Peyer's patch (tissue), 4 donors: ENCODE measurements at regions not wholly inside any gene's neighbourhood (a gene's known extent, or its start where the extent isn't known, plus 50 kb on each side); places are given as distances from the start of the nearest gene placed in this dataset.

Experiments
- DNase-seq, 3 donors: peaks; one replicate each; pipeline ENCODE4 v3.0.0-alpha.2; 2017 to 2019
- H3K27ac ChIP-seq, 4 donors: fragments of 200-600 bp; sonication (generic); one replicate each; pipeline ENCODE4 v1.5.1; 2016 to 2019
- H3K27me3 ChIP-seq, 2 donors: fragments of 200-600 bp; sonication (generic); one replicate each; pipeline ENCODE4 v1.5.1; 2019
- H3K36me3 ChIP-seq, 3 donors: fragments of 200-600 bp; sonication (generic); one replicate each; pipeline ENCODE4 v1.5.1; 2016 to 2019
- H3K4me1 ChIP-seq, 4 donors: fragments of 200-600 bp; sonication (generic); one replicate each; pipeline ENCODE4 v1.5.1; 2016 to 2019
- H3K4me3 ChIP-seq, 4 donors: fragments of 200-600 bp; sonication (generic); 1 replicate in 3 of 4; 2 replicates in 1 of 4; pipeline ENCODE4 v1.5.1; 2016 to 2019; ENCODE audit warnings: mild to moderate bottlenecking in 1 of 4
- H3K9me3 ChIP-seq, 4 donors: fragments of 200-600 bp; sonication (generic); one replicate each; pipeline ENCODE4 v1.5.1; 2016 to 2019; ENCODE audit warnings: mild to moderate bottlenecking in 1 of 4
- POLR2A ChIP-seq, 2 donors: fragments of 450-650 bp; IDR thresholded peaks; one replicate each; pipeline ENCODE4 v1.5.1; 2017; ENCODE audit warnings: antibody characterized with exemption in 2 of 2, mild to moderate bottlenecking in 2 of 2, moderate library complexity in 2 of 2
- TF ChIP-seq, protein P1 (sequence below), 6 experiments: fragments of 450-650 bp in 4 of 6; fragments of 200-600 bp in 2 of 6; sonication (generic) in 1 of 6; IDR thresholded peaks; one replicate each; pipeline ENCODE4 v1.5.1; 2017 to 2019; ENCODE audit warnings: antibody characterized with exemption in 6 of 6, mild to moderate bottlenecking in 3 of 6, moderate library complexity in 1 of 6

DNA sequence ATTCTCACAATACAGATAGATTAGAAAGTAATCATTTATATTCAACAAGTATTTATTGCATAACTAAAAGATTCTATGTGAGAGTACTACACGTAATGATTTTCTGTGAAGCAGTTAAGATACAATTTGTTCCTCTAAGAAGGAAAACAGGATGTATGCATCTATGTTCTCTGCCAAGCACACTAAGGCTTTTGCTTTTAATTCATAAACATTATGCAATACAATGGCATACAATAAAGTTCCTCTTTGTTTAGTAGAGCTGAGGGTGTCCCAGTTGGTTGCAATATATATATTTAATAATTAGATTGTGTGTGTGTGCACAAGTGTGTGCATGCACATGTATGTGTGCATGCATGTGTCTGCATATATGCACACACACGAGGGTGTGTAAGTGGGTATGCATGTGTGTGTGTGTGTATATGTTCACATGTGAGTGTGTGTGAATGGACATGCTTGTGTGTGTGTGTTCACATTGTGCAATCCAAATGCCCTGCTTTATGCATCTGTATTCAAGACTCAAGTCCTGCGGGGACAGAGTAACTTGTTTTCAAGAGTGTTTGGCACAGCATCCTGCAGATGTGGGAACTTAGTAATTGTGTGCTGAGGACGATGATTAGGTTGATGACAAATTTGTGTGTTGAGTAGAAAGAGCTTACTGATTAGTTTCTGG, 481.5 kb upstream of the KLF6 start:
- Histone ChIP-seq H3K9me3 (no peaks in the 10 kb centered on the region), H3K4me1 (peaks cover 0 to 19% (median 0%) of the 10 kb centered on the region in 4 donors), H3K4me3 (no peak overlapping the region), H3K27ac (no peak overlapping the region), H3K27me3 (no peaks in the 10 kb centered on the region), H3K36me3 (no peaks in the 10 kb centered on the region)
- no peak for DNase-seq
- TF ChIP-seq, protein P1, sequence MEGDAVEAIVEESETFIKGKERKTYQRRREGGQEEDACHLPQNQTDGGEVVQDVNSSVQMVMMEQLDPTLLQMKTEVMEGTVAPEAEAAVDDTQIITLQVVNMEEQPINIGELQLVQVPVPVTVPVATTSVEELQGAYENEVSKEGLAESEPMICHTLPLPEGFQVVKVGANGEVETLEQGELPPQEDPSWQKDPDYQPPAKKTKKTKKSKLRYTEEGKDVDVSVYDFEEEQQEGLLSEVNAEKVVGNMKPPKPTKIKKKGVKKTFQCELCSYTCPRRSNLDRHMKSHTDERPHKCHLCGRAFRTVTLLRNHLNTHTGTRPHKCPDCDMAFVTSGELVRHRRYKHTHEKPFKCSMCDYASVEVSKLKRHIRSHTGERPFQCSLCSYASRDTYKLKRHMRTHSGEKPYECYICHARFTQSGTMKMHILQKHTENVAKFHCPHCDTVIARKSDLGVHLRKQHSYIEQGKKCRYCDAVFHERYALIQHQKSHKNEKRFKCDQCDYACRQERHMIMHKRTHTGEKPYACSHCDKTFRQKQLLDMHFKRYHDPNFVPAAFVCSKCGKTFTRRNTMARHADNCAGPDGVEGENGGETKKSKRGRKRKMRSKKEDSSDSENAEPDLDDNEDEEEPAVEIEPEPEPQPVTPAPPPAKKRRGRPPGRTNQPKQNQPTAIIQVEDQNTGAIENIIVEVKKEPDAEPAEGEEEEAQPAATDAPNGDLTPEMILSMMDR (IDR thresholded peaks at IDR 0.05) = no peak
- no peak for TF ChIP-seq POLR2A (IDR thresholded peaks at IDR 0.05)

DNA sequence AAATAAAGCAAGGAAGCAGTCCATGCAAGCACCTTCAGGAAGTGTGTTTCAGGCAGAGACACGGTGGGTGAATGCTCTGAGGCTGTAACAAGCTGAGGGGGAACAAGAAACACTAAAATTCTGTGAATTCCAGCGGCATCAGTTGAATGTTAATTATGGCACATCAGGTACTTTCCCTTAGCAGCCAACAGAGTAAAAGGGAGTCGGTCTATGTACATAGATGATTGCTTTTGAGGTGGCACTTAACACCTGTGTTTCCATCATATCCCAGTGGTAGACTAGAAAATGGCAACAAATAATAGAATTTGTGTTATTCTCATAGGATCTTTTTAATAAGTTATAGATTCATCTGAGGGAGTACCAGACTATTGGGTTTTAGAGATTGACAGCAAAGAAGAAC, 481.0 kb upstream of the KLF6 start:
- H3K4me3 ChIP-seq = no peak overlapping the region
- H3K4me1 ChIP-seq = peaks cover 0 to 19% (median 0%) of the 10 kb centered on the region in 4 donors
- H3K27ac ChIP-seq = no peak overlapping the region
- TF ChIP-seq, protein P1 (IDR thresholded peaks at IDR 0.05) = no peak
- TF ChIP-seq POLR2A (IDR thresholded peaks at IDR 0.05) = no peak
- H3K9me3 ChIP-seq = no peaks in the 10 kb centered on the region
- DNase-seq = no peak
- no peaks in the 10 kb centered on the region for H3K27me3 ChIP-seq
- no peaks in the 10 kb centered on the region for H3K36me3 ChIP-seq

DNA sequence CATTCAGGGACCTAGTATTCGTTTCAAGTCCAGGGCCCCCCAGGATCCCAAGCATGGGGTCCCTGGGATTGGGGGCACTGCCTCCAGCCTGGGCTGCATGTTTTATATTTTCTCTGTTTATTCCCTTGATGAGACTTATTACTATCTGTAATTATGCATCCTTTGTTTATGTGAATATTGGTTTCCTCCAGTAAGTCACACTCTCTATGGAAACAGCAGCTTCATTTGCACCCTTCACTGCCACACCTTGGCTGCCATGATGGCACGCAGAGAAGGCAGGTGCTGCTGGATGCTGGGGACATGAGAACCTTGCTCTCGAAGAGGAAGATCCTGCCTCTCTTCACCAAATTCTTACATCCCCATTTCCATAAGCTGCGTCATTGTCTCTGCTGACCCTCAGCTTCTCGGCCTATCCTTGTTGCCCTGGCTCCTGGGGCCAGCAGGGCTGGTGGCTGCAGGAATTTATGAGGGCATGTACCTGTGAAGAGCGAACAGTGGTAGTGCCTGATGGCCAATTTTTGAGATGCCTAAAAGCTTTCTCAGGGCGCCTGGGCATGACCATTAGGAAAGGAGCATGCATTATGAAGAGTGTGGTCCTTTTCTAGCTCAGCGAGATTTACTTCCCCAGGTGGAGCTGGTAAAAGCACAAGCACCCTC, 479.3 kb upstream of the KLF6 start:
- no peak overlapping the region for H3K27ac ChIP-seq
- no peaks in the 10 kb centered on the region for H3K36me3 ChIP-seq
- DNase-seq = no peak
- H3K27me3 ChIP-seq = no peaks in the 10 kb centered on the region
- H3K4me1 ChIP-seq = peaks cover 0 to 19% (median 2%) of the 10 kb centered on the region in 4 donors
- TF ChIP-seq, protein P1 (IDR thresholded peaks at IDR 0.05) = no peak
- no peak for TF ChIP-seq POLR2A (IDR thresholded peaks at IDR 0.05)
- H3K4me3 ChIP-seq = no peak overlapping the region
- H3K9me3 ChIP-seq = no peaks in the 10 kb centered on the region

DNA sequence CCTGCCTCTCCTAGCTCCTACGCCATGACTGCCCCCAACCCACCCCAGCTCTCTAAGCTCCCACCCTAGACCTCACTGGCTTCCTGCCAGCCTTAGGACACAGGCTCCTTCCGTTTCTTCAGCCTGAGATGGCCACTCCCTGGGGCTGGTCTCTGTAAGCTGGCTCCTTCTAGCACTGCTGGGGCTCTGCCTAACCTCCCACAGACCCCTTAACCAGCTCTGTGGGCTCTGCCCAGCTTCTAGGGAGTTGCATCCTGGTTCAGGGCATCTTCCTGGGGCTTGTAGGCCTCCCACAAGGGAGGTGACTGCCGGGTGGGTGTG, 478.6 kb upstream of the KLF6 start:
- H3K9me3 ChIP-seq = no peaks in the 10 kb centered on the region
- no peak overlapping the region for H3K27ac ChIP-seq
- peaks cover 0 to 19% (median 2%) of the 10 kb centered on the region in 4 donors for H3K4me1 ChIP-seq
- no peak overlapping the region for H3K4me3 ChIP-seq
- no peaks in the 10 kb centered on the region for H3K36me3 ChIP-seq
- no peaks in the 10 kb centered on the region for H3K27me3 ChIP-seq
- DNase-seq = no peak
- TF ChIP-seq, protein P1 (IDR thresholded peaks at IDR 0.05) = no peak
- TF ChIP-seq POLR2A (IDR thresholded peaks at IDR 0.05) = no peak

DNA sequence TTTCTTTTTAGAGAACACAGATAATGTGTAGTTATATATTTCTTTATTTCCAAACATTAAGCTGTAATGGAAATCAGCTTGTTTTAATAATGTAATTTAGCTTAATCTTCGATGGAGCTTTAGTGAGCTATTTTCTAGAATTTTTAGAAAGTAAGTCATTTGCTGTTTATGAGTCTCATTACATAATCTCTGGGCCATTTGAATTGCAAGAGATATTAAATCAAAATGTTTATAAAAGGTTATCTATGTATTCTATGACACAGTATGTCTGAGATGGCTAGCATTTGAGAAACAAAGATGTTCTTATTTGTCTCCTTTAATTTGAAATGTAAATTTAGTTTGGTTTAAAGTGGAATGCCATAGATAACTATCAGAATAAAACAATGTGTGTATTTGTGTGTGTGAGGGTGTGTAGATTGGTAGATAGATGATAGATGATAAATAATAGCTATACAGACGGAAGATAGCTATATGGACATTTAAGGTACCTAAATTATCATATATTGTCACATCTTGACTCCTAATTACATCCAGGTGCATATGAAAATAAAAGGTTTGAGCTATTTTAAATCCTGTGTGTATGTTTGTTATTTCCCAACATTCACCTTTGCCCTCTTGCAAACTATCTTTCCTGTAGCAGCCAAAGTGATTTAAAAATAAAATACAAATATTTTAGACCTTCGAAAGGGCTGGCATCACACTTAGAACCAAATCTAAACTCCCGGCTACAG, 478.0 kb upstream of the KLF6 start:
- no peak overlapping the region for H3K27ac ChIP-seq
- no peaks in the 10 kb centered on the region for H3K27me3 ChIP-seq
- H3K4me1 ChIP-seq = peaks cover 0 to 19% (median 2%) of the 10 kb centered on the region in 4 donors
- H3K9me3 ChIP-seq = no peaks in the 10 kb centered on the region
- H3K4me3 ChIP-seq = no peak overlapping the region
- TF ChIP-seq, protein P1 (IDR thresholded peaks at IDR 0.05) = no peak
- no peak for TF ChIP-seq POLR2A (IDR thresholded peaks at IDR 0.05)
- DNase-seq = no peak
- no peaks in the 10 kb centered on the region for H3K36me3 ChIP-seq
